Esophagus squamous epithelium (tissue), 5 donors: ENCODE measurements at regions not wholly inside any gene's neighbourhood (a gene's known extent, or its start where the extent isn't known, plus 50 kb on each side); places are given as distances from the start of the nearest gene placed in this dataset.

Experiments
- DNase-seq: peaks from one replicate; lab custom pipeline; 2025; lab: John Stamatoyannopoulos, UW
- H3K27ac ChIP-seq, 4 donors: fragments of 200-600 bp; sonication (generic); one replicate each; pipeline ENCODE4 v1.5.1; 2016 to 2019; ENCODE audit warnings: mild to moderate bottlenecking in 1 of 4
- H3K27me3 ChIP-seq, 4 donors: fragments of 200-600 bp; sonication (generic); 1 replicate in 3 of 4; 2 replicates in 1 of 4; pipeline versions ENCODE4 v1.5.1 to v1.6.0; 2017 to 2021; ENCODE audit warnings: antibody characterized with exemption in 1 of 4
- H3K36me3 ChIP-seq, 3 donors: fragments of 200-600 bp; sonication (generic); one replicate each; pipeline ENCODE4 v1.5.1; 2016 to 2019
- H3K4me1 ChIP-seq, 3 donors: fragments of 200-600 bp; sonication (generic); one replicate each; pipeline ENCODE4 v1.5.1; 2017 to 2019
- H3K4me3 ChIP-seq, 4 donors: fragments of 200-600 bp; sonication (generic); 1 replicate in 3 of 4; 2 replicates in 1 of 4; pipeline ENCODE4 v1.5.1; 2016 to 2019; ENCODE audit warnings: mild to moderate bottlenecking in 2 of 4, moderate library complexity in 1 of 4
- H3K9me3 ChIP-seq, 3 donors: fragments of 200-600 bp; sonication (generic); one replicate each; pipeline ENCODE4 v1.5.1; 2016 to 2019
- CTCF ChIP-seq, 6 experiments: fragments of 450-650 bp in 4 of 6; fragments of 200-600 bp in 2 of 6; sonication (generic) in 2 of 6; IDR thresholded peaks; one replicate each; pipeline ENCODE4 v1.5.1; 2016 to 2019; ENCODE audit warnings: antibody characterized with exemption in 6 of 6, mild to moderate bottlenecking in 4 of 6, moderate library complexity in 4 of 6
- POLR2A ChIP-seq, 4 donors: fragments of 450-650 bp; IDR thresholded peaks; one replicate each; pipeline ENCODE4 v1.6.1; 2017; ENCODE audit warnings: antibody characterized with exemption in 4 of 4, mild to moderate bottlenecking in 4 of 4, moderate library complexity in 3 of 4
- WGBS, 2 donors: methylation state at CpG; one replicate each; pipeline ENCODE4 v1.1.5; 2018; 5-methylcytosine and 5-hydroxymethylcytosine counted together
- intact Hi-C: fragments of 100-400 bp; cut with DNase I; formaldehyde crosslinking; loops from one replicate; pipeline ENCODE4 v1.15.0; 2022
- donor health status: DM: yes; HTN: yes; CAD: no.

- intact Hi-C loops, result no loop called here
- WGBS, 2 donors, result 71% methylated on average over 1 of the region's 1 CpG; no CpG with 5 or more reads in 1 of the 2 donors
- TF ChIP-seq POLR2A (IDR thresholded peaks at IDR 0.05), result no peak
- no peak for TF ChIP-seq CTCF (IDR thresholded peaks at IDR 0.05)
These were observed 54.1 kb upstream of the BRD7 start for GRCh38 chr16:50422926-50423325.

GRCh38 chr16:50419116-50419515, 50.3 kb upstream of the BRD7 start:
- peaks cover 0 to 35% (median 12%) of the 10 kb centered on the region in 3 donors for H3K9me3 ChIP-seq
- peaks cover 0 to 35% (median 0%) of the 10 kb centered on the region in 4 donors for H3K27me3 ChIP-seq
- no peak for TF ChIP-seq CTCF (IDR thresholded peaks at IDR 0.05)
- no peak for TF ChIP-seq POLR2A (IDR thresholded peaks at IDR 0.05)
- H3K27ac ChIP-seq, result no peak overlapping the region
- H3K36me3 ChIP-seq, result no peaks in the 10 kb centered on the region
- intact Hi-C loops, result no loop called here
- H3K4me1 ChIP-seq, result no peaks in the 10 kb centered on the region
- H3K4me3 ChIP-seq, result no peak overlapping the region
- DNase-seq, result no peak

More at GRCh38 chr16:50422926-50423325, 54.1 kb upstream of the BRD7 start:
- Histone ChIP-seq H3K36me3 (no peaks in the 10 kb centered on the region), H3K9me3 (peaks cover 0 to 20% (median 12%) of the 10 kb centered on the region in 3 donors), H3K4me3 (no peak overlapping the region), H3K27ac (no peak overlapping the region), H3K27me3 (peaks cover 0 to 51% (median 0%) of the 10 kb centered on the region in 4 donors), H3K4me1 (no peaks in the 10 kb centered on the region)
- no peak for DNase-seq
